Activated naive CD8-positive, alpha-beta T cell treated with anti-CD3 and anti-CD28 coated beads for 36 hours (primary cell): ENCODE measurements at regions not wholly inside any gene's neighbourhood (a gene's known extent, or its start where the extent isn't known, plus 50 kb on each side); places are given as distances from the start of the nearest gene placed in this dataset.
"Not testable (repeated sequence)": the region's sequence is repeated elsewhere in the genome, so short reads cannot be mapped to it uniquely, and the experiment has no call there.

Source experiments
- DNase-seq: peaks from one replicate; pipeline ENCODE4 v3.0.0; 2021
- H3K27ac Mint-ChIP-seq: one replicate; pipeline ENCODE4 v1.8.0; 2022; ENCODE audit warnings: mild to moderate bottlenecking, moderate library complexity, mixed read lengths
- H3K27me3 Mint-ChIP-seq: one replicate; pipeline ENCODE4 v1.8.0; 2022; ENCODE audit warnings: mild to moderate bottlenecking, mixed read lengths
- H3K36me3 Mint-ChIP-seq: one replicate; pipeline ENCODE4 v1.8.0; 2021; ENCODE audit warnings: mild to moderate bottlenecking, mixed read lengths
- H3K4me1 Mint-ChIP-seq: one replicate; pipeline ENCODE4 v1.8.0; 2021; ENCODE audit warnings: mixed read lengths
- H3K4me3 Mint-ChIP-seq: one replicate; pipeline ENCODE4 v1.8.0; 2022; ENCODE audit warnings: mild to moderate bottlenecking, moderate library complexity, mixed read lengths
- H3K9me3 Mint-ChIP-seq: one replicate; pipeline ENCODE4 v1.8.0; 2022; ENCODE audit warnings: mixed read lengths

- no peaks in the 10 kb centered on the region for H3K4me1 Mint-ChIP-seq
- no peak for DNase-seq
- no peak overlapping the region for H3K27ac Mint-ChIP-seq
- H3K9me3 Mint-ChIP-seq = no peaks in the 10 kb centered on the region
- H3K27me3 Mint-ChIP-seq = no peaks in the 10 kb centered on the region
- H3K36me3 Mint-ChIP-seq = no peaks in the 10 kb centered on the region
- H3K4me3 Mint-ChIP-seq = no peak overlapping the region
Observed at GRCh38 chr3:186439725-186440124, 77.7 kb upstream of the DGKG start.

- not testable (repeated sequence) for H3K36me3 Mint-ChIP-seq, H3K4me3 Mint-ChIP-seq, H3K4me1 Mint-ChIP-seq, H3K27me3 Mint-ChIP-seq, H3K27ac Mint-ChIP-seq, DNase-seq, H3K9me3 Mint-ChIP-seq
Observed at GRCh38 chr3:186435332-186435731, 73.3 kb upstream of the DGKG start.

- no peaks in the 10 kb centered on the region for H3K9me3 Mint-ChIP-seq
- no peaks in the 10 kb centered on the region for H3K27me3 Mint-ChIP-seq
- DNase-seq = no peak
- H3K4me1 Mint-ChIP-seq = no peaks in the 10 kb centered on the region
- H3K4me3 Mint-ChIP-seq = no peak overlapping the region
- no peak overlapping the region for H3K27ac Mint-ChIP-seq
- no peaks in the 10 kb centered on the region for H3K36me3 Mint-ChIP-seq
Observed at GRCh38 chr3:186432944-186433732, 71.1 kb upstream of the DGKG start.

- Mint-ChIP-seq H3K36me3 (no peaks in the 10 kb centered on the region), H3K4me3 (no peak overlapping the region), H3K9me3 (no peaks in the 10 kb centered on the region), H3K27me3 (no peaks in the 10 kb centered on the region), H3K4me1 (no peaks in the 10 kb centered on the region), H3K27ac (no peak overlapping the region)
- no peak for DNase-seq
Observed at GRCh38 chr3:186432189-186432588, 70.2 kb upstream of the DGKG start.

- no peak for DNase-seq
- no peak overlapping the region for H3K4me3 Mint-ChIP-seq
- no peaks in the 10 kb centered on the region for H3K9me3 Mint-ChIP-seq
- no peaks in the 10 kb centered on the region for H3K27me3 Mint-ChIP-seq
- no peak overlapping the region for H3K27ac Mint-ChIP-seq
- H3K4me1 Mint-ChIP-seq = no peaks in the 10 kb centered on the region
- H3K36me3 Mint-ChIP-seq = no peaks in the 10 kb centered on the region
Observed at GRCh38 chr3:186427627-186428281, 65.7 kb upstream of the DGKG start.

GRCh38 chr3:186425788-186426730, 64.0 kb upstream of the DGKG start:
- Mint-ChIP-seq H3K4me1 (no peaks in the 10 kb centered on the region), H3K27ac (no peak overlapping the region), H3K4me3 (no peak overlapping the region)

GRCh38 chr3:186421946-186422345, 59.9 kb upstream of the DGKG start:
- no peak for DNase-seq
- H3K27ac Mint-ChIP-seq = no peak overlapping the region
- H3K9me3 Mint-ChIP-seq = no peaks in the 10 kb centered on the region
- no peaks in the 10 kb centered on the region for H3K36me3 Mint-ChIP-seq
- peaks cover under 1% of the 10 kb centered on the region for H3K27me3 Mint-ChIP-seq
- peaks cover 2% of the 10 kb centered on the region for H3K4me1 Mint-ChIP-seq
- H3K4me3 Mint-ChIP-seq = no peak overlapping the region

More at GRCh38 chr3:186425788-186426730, 64.0 kb upstream of the DGKG start:
- no peaks in the 10 kb centered on the region for H3K36me3 Mint-ChIP-seq
- H3K9me3 Mint-ChIP-seq = no peaks in the 10 kb centered on the region
- no peak for DNase-seq
- no peaks in the 10 kb centered on the region for H3K27me3 Mint-ChIP-seq

- H3K27me3 Mint-ChIP-seq = peaks cover 27% of the 10 kb centered on the region
- peaks cover 13% of the 10 kb centered on the region for H3K4me1 Mint-ChIP-seq
- H3K9me3 Mint-ChIP-seq = no peaks in the 10 kb centered on the region
- no peak overlapping the region for H3K27ac Mint-ChIP-seq
- H3K4me3 Mint-ChIP-seq = no peak overlapping the region
- no peaks in the 10 kb centered on the region for H3K36me3 Mint-ChIP-seq
- no peak for DNase-seq
Observed at GRCh38 chr3:186418671-186419145, 56.7 kb upstream of the DGKG start.

- no peak overlapping the region for H3K4me3 Mint-ChIP-seq
- no peak overlapping the region for H3K27ac Mint-ChIP-seq
- peaks cover 16% of the 10 kb centered on the region for H3K4me1 Mint-ChIP-seq
- DNase-seq = no peak
- H3K36me3 Mint-ChIP-seq = no peaks in the 10 kb centered on the region
- no peaks in the 10 kb centered on the region for H3K9me3 Mint-ChIP-seq
- peaks cover 32% of the 10 kb centered on the region for H3K27me3 Mint-ChIP-seq
Observed at GRCh38 chr3:186417791-186418190, 55.8 kb upstream of the DGKG start.

- H3K9me3 Mint-ChIP-seq = no peaks in the 10 kb centered on the region
- no peak for DNase-seq
- no peak overlapping the region for H3K4me3 Mint-ChIP-seq
- H3K4me1 Mint-ChIP-seq = peaks cover 24% of the 10 kb centered on the region
- no peak overlapping the region for H3K27ac Mint-ChIP-seq
- H3K27me3 Mint-ChIP-seq = peaks cover 32% of the 10 kb centered on the region
- no peaks in the 10 kb centered on the region for H3K36me3 Mint-ChIP-seq
Observed at GRCh38 chr3:186414735-186415419, 52.8 kb upstream of the DGKG start.

- Mint-ChIP-seq H3K4me1 (peaks cover 24% of the 10 kb centered on the region), H3K9me3 (no peaks in the 10 kb centered on the region)
- DNase-seq = peak; percentile 8
Observed at GRCh38 chr3:186413615-186414415, 51.8 kb upstream of the DGKG start.

GRCh38 chr3:186411994-186412393, 50.0 kb upstream of the DGKG start:
- Mint-ChIP-seq H3K36me3 (no peaks in the 10 kb centered on the region), H3K4me3 (no peak overlapping the region), H3K9me3 (no peaks in the 10 kb centered on the region), H3K4me1 (peaks cover 22% of the 10 kb centered on the region), H3K27ac (no peak overlapping the region), H3K27me3 (peaks cover 32% of the 10 kb centered on the region)
- DNase-seq = peak; percentile 14

More at GRCh38 chr3:186413615-186414415, 51.8 kb upstream of the DGKG start:
- H3K27me3 Mint-ChIP-seq = peaks cover 32% of the 10 kb centered on the region
- H3K36me3 Mint-ChIP-seq = no peaks in the 10 kb centered on the region
- H3K4me3 Mint-ChIP-seq = peak overlapping the region; percentile 68
- H3K27ac Mint-ChIP-seq = no peak overlapping the region
